B cell (primary cell): ENCODE measurements at regions not wholly inside any gene's neighbourhood (a gene's known extent, or its start where the extent isn't known, plus 50 kb on each side); places are given as distances from the start of the nearest gene placed in this dataset.

Experiments
- ATAC-seq: fragments of 200-7000 bp; cut with Tn5 transposase; one replicate; pipeline ENCODE4 v1.10.0; 2021; ENCODE audit warnings: low read depth, mild to moderate bottlenecking, moderate number of reproducible peaks, moderate library complexity
- CTCF ChIA-PET: fragments of 350-600 bp; sonication (Branson Sonifier 250); formaldehyde crosslinking; loops from one replicate; lab custom pipeline; 2021; ENCODE audit warnings: antibody characterized with exemption, inconsistent platforms; lab: Charles Lee
- POLR2A ChIA-PET: fragments of 350-600 bp; sonication (Branson Sonifier 250); formaldehyde crosslinking; loops from one replicate; lab custom pipeline; 2021; ENCODE audit warnings: antibody characterized with exemption; lab: Charles Lee
- DNase-seq: peaks from one replicate; pipeline ENCODE4 v3.0.0; 2013
- H2AFZ ChIP-seq: 2 replicates; pipeline ENCODE4 v1.6.1; 2012; ENCODE audit warnings: mild to moderate bottlenecking, low read depth, low read length; ENCODE audit not compliant: insufficient read depth, poor library complexity, severe bottlenecking
- H3K27ac ChIP-seq, 2 donors: 1 replicate in 1 of 2; 2 replicates in 1 of 2; pipeline ENCODE4 v1.5.1; 2012 to 2013; ENCODE audit warnings: low read length in 2 of 2, mild to moderate bottlenecking in 2 of 2, moderate library complexity in 1 of 2
- H3K27me3 ChIP-seq, 4 experiments: fragments of 200-600 bp in 1 of 4; sonication (generic) in 1 of 4; replicated peaks in 1 of 4; 1 replicate in 2 of 4; 2 replicates in 2 of 4; pipeline versions ENCODE4 v1.6.1 to v1.7.0; 2013 to 2016; ENCODE audit warnings: low read length in 3 of 4, mild to moderate bottlenecking in 2 of 4, mixed read lengths in 1 of 4, moderate library complexity in 1 of 4; ENCODE audit not compliant: insufficient read depth in 4 of 4, control insufficient read depth in 3 of 4; ENCODE audit errors: control extremely low read depth in 1 of 4
- H3K36me3 ChIP-seq, 2 experiments: replicated peaks in 1 of 2; 1 replicate in 1 of 2; 2 replicates in 1 of 2; pipeline versions ENCODE4 v1.6.1 to v1.7.1; 2013; ENCODE audit warnings: low read length in 1 of 2; ENCODE audit not compliant: insufficient read depth in 2 of 2, control insufficient read depth in 1 of 2; ENCODE audit errors: control extremely low read depth in 1 of 2, extremely low read depth in 1 of 2
- H3K4me1 ChIP-seq, 2 donors: fragments of 200-600 bp in 1 of 2; sonication (generic) in 1 of 2; 1 replicate in 1 of 2; 2 replicates in 1 of 2; pipeline versions ENCODE4 v1.5.1 to v1.6.1; 2013 to 2017; ENCODE audit warnings: low read length in 2 of 2; ENCODE audit not compliant: control insufficient read depth in 2 of 2, insufficient read depth in 2 of 2
- H3K4me2 ChIP-seq: replicated peaks from 2 replicates; pipeline ENCODE3; 2012; ENCODE audit warnings: mild to moderate bottlenecking, low read depth, low read length; ENCODE audit not compliant: poor library complexity, severe bottlenecking
- H3K4me3 ChIP-seq, 5 experiments: fragments of 200-600 bp in 1 of 5; sonication (generic) in 1 of 5; 1 replicate in 3 of 5; 2 replicates in 2 of 5; pipeline versions ENCODE4 v1.5.1 to v1.7.0; 2011 to 2016; ENCODE audit warnings: low read length in 4 of 5, mild to moderate bottlenecking in 4 of 5, low read depth in 2 of 5, control low read depth in 1 of 5, moderate library complexity in 1 of 5; ENCODE audit not compliant: insufficient read depth in 1 of 5; ENCODE audit errors: control extremely low read depth in 1 of 5, extremely low read depth in 1 of 5
- H3K79me2 ChIP-seq: fragments of 200-600 bp; sonication (generic); one replicate; pipeline ENCODE4 v1.6.0; 2016; ENCODE audit warnings: low read length; ENCODE audit not compliant: control insufficient read depth, insufficient read depth
- H3K9ac ChIP-seq: fragments of 200-600 bp; sonication (generic); 2 replicates; pipeline ENCODE4 v1.6.1; 2017; ENCODE audit warnings: mild to moderate bottlenecking, low read length, moderate library complexity
- H3K9me3 ChIP-seq, 3 donors: one replicate each; pipeline versions ENCODE4 v1.6.1 to v1.7.1; 2013; ENCODE audit warnings: low read length in 2 of 3; ENCODE audit not compliant: control insufficient read depth in 2 of 3, insufficient read depth in 1 of 3; ENCODE audit errors: control extremely low read depth in 1 of 3
- H4K20me1 ChIP-seq: 2 replicates; pipeline ENCODE4 v1.6.0; 2012; ENCODE audit warnings: mild to moderate bottlenecking, low read length; ENCODE audit not compliant: insufficient read depth, control insufficient read depth, poor library complexity, severe bottlenecking
- H3K27ac Mint-ChIP-seq: one replicate; pipeline ENCODE4 v1.8.0; 2021; ENCODE audit warnings: mixed read lengths
- H3K27me3 Mint-ChIP-seq: one replicate; pipeline ENCODE4 v1.8.0; 2021; ENCODE audit warnings: mixed read lengths
- H3K4me1 Mint-ChIP-seq: one replicate; pipeline ENCODE4 v1.8.0; 2021; ENCODE audit warnings: mixed read lengths
- H3K4me3 Mint-ChIP-seq: one replicate; pipeline ENCODE4 v1.8.0; 2021; ENCODE audit warnings: mixed read lengths
- H3K9me3 Mint-ChIP-seq: one replicate; pipeline ENCODE4 v1.8.0; 2022; ENCODE audit warnings: mixed read lengths; ENCODE audit not compliant: insufficient read depth
- EZH2 ChIP-seq: IDR thresholded peaks from 2 replicates; pipeline ENCODE4 v1.6.1; 2012; ENCODE audit warnings: borderline replicate concordance, low read depth, mild to moderate bottlenecking, moderate library complexity, low read length; ENCODE audit not compliant: insufficient read depth, poor library complexity, severe bottlenecking
- WGBS: methylation state at CpG from one replicate; pipeline ENCODE4 v1.1.5; 2013; ENCODE audit warnings: missing lambda C conversion rate; ENCODE audit not compliant: insufficient coverage; 5-methylcytosine and 5-hydroxymethylcytosine counted together
- intact Hi-C: fragments of 100-400 bp; cut with micrococcal nuclease; formaldehyde crosslinking; loops from one replicate; pipeline ENCODE4 v1.10.0; 2022
- TF ChIP-seq, protein P1 (sequence below): fragments of 200-600 bp; IDR thresholded peaks from one replicate; pipeline ENCODE4 v1.8.0; 2022; ENCODE audit warnings: antibody characterized with exemption, mild to moderate bottlenecking

DNA sequence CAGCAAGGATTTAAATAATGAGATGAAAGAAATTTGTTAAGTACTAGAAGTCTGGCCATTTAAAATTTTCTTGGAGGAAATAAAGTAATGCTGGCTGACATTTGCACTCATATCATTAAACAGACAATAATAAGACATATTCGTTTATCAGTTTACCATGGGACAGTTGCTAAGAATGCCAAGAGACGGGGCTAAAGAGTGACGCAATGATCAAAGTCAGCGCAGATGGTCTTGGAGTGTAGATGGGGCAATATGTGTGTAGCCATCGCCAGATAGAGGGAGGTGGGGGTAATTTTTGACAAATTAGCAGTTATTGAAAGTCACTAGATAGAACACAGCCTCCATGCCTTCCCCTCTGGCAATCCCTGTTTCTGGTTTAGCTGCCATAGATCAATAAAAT, 413.2 kb upstream of the JAG1 start:
- Mint-ChIP-seq H3K27ac (no peak overlapping the region), H3K9me3 (peaks cover 8% of the 10 kb centered on the region), H3K4me3 (no peak overlapping the region), H3K4me1 (no peaks in the 10 kb centered on the region), H3K27me3 (no peaks in the 10 kb centered on the region)
- DNase-seq (no peak), ATAC-seq (no peak)
- H3K9ac ChIP-seq: no peak overlapping the region
- H3K4me3 ChIP-seq: no peak overlapping the region
- no peaks in the 10 kb centered on the region for H3K79me2 ChIP-seq
- POLR2A ChIA-PET: no interaction called here
- CTCF ChIA-PET: no interaction called here
- no peak for TF ChIP-seq EZH2
- TF ChIP-seq, protein P1, sequence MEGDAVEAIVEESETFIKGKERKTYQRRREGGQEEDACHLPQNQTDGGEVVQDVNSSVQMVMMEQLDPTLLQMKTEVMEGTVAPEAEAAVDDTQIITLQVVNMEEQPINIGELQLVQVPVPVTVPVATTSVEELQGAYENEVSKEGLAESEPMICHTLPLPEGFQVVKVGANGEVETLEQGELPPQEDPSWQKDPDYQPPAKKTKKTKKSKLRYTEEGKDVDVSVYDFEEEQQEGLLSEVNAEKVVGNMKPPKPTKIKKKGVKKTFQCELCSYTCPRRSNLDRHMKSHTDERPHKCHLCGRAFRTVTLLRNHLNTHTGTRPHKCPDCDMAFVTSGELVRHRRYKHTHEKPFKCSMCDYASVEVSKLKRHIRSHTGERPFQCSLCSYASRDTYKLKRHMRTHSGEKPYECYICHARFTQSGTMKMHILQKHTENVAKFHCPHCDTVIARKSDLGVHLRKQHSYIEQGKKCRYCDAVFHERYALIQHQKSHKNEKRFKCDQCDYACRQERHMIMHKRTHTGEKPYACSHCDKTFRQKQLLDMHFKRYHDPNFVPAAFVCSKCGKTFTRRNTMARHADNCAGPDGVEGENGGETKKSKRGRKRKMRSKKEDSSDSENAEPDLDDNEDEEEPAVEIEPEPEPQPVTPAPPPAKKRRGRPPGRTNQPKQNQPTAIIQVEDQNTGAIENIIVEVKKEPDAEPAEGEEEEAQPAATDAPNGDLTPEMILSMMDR: no peak
- intact Hi-C loops: no loop called here
- H2AFZ ChIP-seq: no peak overlapping the region
- H3K9me3 ChIP-seq: peaks cover 0 to 2% (median 0%) of the 10 kb centered on the region in 3 donors
- no peak overlapping the region for H3K4me2 ChIP-seq
- H4K20me1 ChIP-seq: no peaks in the 10 kb centered on the region
- WGBS: 100% methylated on average over 3 of the region's 5 CpGs
- H3K36me3 ChIP-seq: no peaks in the 10 kb centered on the region
- H3K27ac ChIP-seq: no peak overlapping the region
- no peaks in the 10 kb centered on the region for H3K27me3 ChIP-seq
- no peaks in the 10 kb centered on the region for H3K4me1 ChIP-seq

DNA sequence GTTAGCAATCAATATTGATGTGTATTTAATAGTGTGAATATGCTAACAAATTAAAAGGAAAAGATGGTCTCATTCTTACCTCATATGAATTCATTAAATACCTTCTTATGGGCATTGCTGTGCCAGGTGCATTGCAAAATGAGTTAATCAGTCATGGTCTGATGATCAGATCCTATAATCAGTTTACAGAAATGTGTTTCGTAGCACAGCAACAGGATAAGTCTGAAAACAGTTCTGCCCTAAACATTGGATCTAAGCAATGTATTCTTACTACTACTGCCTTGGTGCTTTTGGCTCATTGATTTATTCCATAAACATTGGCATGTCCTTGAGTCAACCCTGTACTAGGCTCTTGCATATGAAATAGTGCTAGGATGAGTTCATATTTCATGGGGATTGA, 417.0 kb upstream of the JAG1 start:
- Mint-ChIP-seq H3K4me1 (no peaks in the 10 kb centered on the region), H3K4me3 (no peak overlapping the region), H3K27ac (no peak overlapping the region), H3K9me3 (peaks cover 5% of the 10 kb centered on the region), H3K27me3 (no peaks in the 10 kb centered on the region)
- ATAC-seq (no peak), DNase-seq (no peak)
- H3K9ac ChIP-seq: no peak overlapping the region
- POLR2A ChIA-PET: no interaction called here
- H3K27ac ChIP-seq: no peak overlapping the region
- CTCF ChIA-PET: no interaction called here
- H3K4me3 ChIP-seq: no peak overlapping the region
- H3K4me2 ChIP-seq: no peak overlapping the region
- intact Hi-C loops: no loop called here
- no peaks in the 10 kb centered on the region for H3K9me3 ChIP-seq
- H3K4me1 ChIP-seq: no peaks in the 10 kb centered on the region
- H3K27me3 ChIP-seq: no peaks in the 10 kb centered on the region
- H3K79me2 ChIP-seq: no peaks in the 10 kb centered on the region
- H3K36me3 ChIP-seq: no peaks in the 10 kb centered on the region
- no peaks in the 10 kb centered on the region for H4K20me1 ChIP-seq
- TF ChIP-seq, protein P1: no peak
- TF ChIP-seq EZH2: no peak
- H2AFZ ChIP-seq: no peak overlapping the region
- no CpG with 5 or more reads among the region's 1 CpG for WGBS
